A549 (cell line): ENCODE measurements at regions not wholly inside any gene's neighbourhood (a gene's known extent, or its start where the extent isn't known, plus 50 kb on each side); places are given as distances from the start of the nearest gene placed in this dataset.

ENCODE experiments used
- ATAC-seq, 2 experiments: fragments of 200-7000 bp in 1 of 2; fragments of >200 bp in 1 of 2; cut with Nextera tagmentation in 1 of 2; cut with Tn5 transposase in 1 of 2; 3 replicates each; pipeline versions ENCODE4 v1.8.0 to v1.9.1; 2018 to 2020; ENCODE audit warnings: mild to moderate bottlenecking in 1 of 2, moderate library complexity in 1 of 2
- CTCF ChIA-PET: fragments of 300-600 bp; sonication (Branson Sonifier 250); formaldehyde crosslinking; extraction: SDS; loops from one replicate; lab custom pipeline; 2021; ENCODE audit warnings: antibody characterized with exemption, inconsistent platforms; lab: Yijun Ruan, JAX
- POLR2A ChIA-PET: fragments of 350-600 bp; formaldehyde crosslinking; extraction: SDS; loops from one replicate; lab custom pipeline; 2021; ENCODE audit warnings: antibody characterized with exemption, inconsistent platforms; lab: Yijun Ruan, JAX
- DNase-seq, 2 experiments: peaks; one replicate each; pipeline versions ENCODE4 v3.0.0 to v3.0.0-alpha.2; 2011 to 2016; ENCODE audit warnings: low read depth in 1 of 2, low spot score in 1 of 2
- FAIRE-seq: peaks from 2 replicates; lab custom pipeline; 2011; peaks lifted over from hg19 to GRCh38; lab: Jason Lieb, UNC
- H3K27ac ChIP-seq, 2 experiments: fragments of >200 bp; sonication (Bioruptor Twin); formaldehyde crosslinking; 3 replicates each; pipeline ENCODE4 v1.5.1; 2016 to 2017
- H3K4me1 ChIP-seq: fragments of >200 bp; sonication (Bioruptor Twin); formaldehyde crosslinking; 3 replicates; pipeline ENCODE4 v1.6.1; 2016
- H3K4me2 ChIP-seq: fragments of >200 bp; sonication (Bioruptor Twin); formaldehyde crosslinking; 3 replicates; pipeline ENCODE4 v1.6.1; 2016
- H3K4me3 ChIP-seq: fragments of >200 bp; sonication (Bioruptor Twin); formaldehyde crosslinking; 3 replicates; pipeline ENCODE4 v1.5.1; 2016
- H3K9me3 ChIP-seq: fragments of >200 bp; sonication (Bioruptor Twin); formaldehyde crosslinking; 3 replicates; pipeline ENCODE4 v1.6.1; 2016
- ATOH8 ChIP-seq: fragments of 250-450 bp; sonication (Bioruptor Pico); IDR thresholded peaks from 2 replicates; pipeline ENCODE4 v1.5.0; 2020; ENCODE audit warnings: low read depth, mild to moderate bottlenecking, moderate library complexity
- BCL3 ChIP-seq: fragments of >200 bp; sonication (Bioruptor Twin); formaldehyde crosslinking; IDR thresholded peaks from 3 replicates; pipeline ENCODE4 v1.6.1; 2016
- BHLHE40 ChIP-seq: IDR thresholded peaks from 2 replicates; pipeline ENCODE4 v1.6.1; 2012; ENCODE audit warnings: low read depth, low read length, inconsistent platforms
- CTCF ChIP-seq: fragments of >200 bp; sonication (Bioruptor Twin); formaldehyde crosslinking; IDR thresholded peaks from 3 replicates; pipeline ENCODE4 v1.5.1; 2016
- ELK1 ChIP-seq: fragments of 150-350 bp; IDR thresholded peaks from 2 replicates; pipeline ENCODE4 v1.6.1; 2014; ENCODE audit warnings: low read depth, mild to moderate bottlenecking, low read length
- ESRRA ChIP-seq: fragments of 150-350 bp; IDR thresholded peaks from 2 replicates; pipeline ENCODE4 v1.6.1; 2014; ENCODE audit warnings: mild to moderate bottlenecking, low read length, borderline replicate concordance
- FOSL2 ChIP-seq, 2 experiments: fragments of 450-650 bp in 1 of 2; fragments of >200 bp in 1 of 2; sonication (Bioruptor Twin) in 1 of 2; formaldehyde crosslinking; IDR thresholded peaks; 2 replicates each; pipeline versions ENCODE4 v1.5.0 to v1.6.1; 2016 to 2020; ENCODE audit warnings: mild to moderate bottlenecking in 1 of 2, moderate library complexity in 1 of 2
- GATA3 ChIP-seq: IDR thresholded peaks from 2 replicates; pipeline ENCODE4 v1.6.1; 2012; ENCODE audit warnings: borderline replicate concordance
- HES2 ChIP-seq: fragments of >200 bp; sonication (Bioruptor Twin); formaldehyde crosslinking; IDR thresholded peaks from 2 replicates; pipeline ENCODE4 v1.6.1; 2016
- HMGXB4 ChIP-seq: fragments of 250-450 bp; sonication (Bioruptor Pico); IDR thresholded peaks from 2 replicates; pipeline ENCODE4 v1.5.0; 2021; ENCODE audit warnings: mild to moderate bottlenecking, moderate library complexity, borderline replicate concordance
- HOXB13 ChIP-seq: fragments of 250-450 bp; sonication (Bioruptor Pico); IDR thresholded peaks from 2 replicates; pipeline ENCODE4 v1.5.0; 2020; ENCODE audit warnings: low read depth, mild to moderate bottlenecking, moderate library complexity
- KDM1A ChIP-seq: fragments of 200-600 bp; sonication (generic); IDR thresholded peaks from 2 replicates; pipeline ENCODE4 v1.6.1; 2016; ENCODE audit warnings: low read depth, mild to moderate bottlenecking
- MAX ChIP-seq: IDR thresholded peaks from 2 replicates; pipeline ENCODE4 v1.6.1; 2012
- NPAS2 ChIP-seq: fragments of 250-450 bp; sonication (Bioruptor Pico); IDR thresholded peaks from 2 replicates; pipeline ENCODE4 v1.8.0; 2022; ENCODE audit warnings: mild to moderate bottlenecking, moderate library complexity, borderline replicate concordance
- PBX3 ChIP-seq: IDR thresholded peaks from 2 replicates; pipeline ENCODE4 v1.6.1; 2012
- RNF2 ChIP-seq: fragments of 200-600 bp; sonication (generic); IDR thresholded peaks from 2 replicates; pipeline ENCODE4 v1.6.1; 2016; ENCODE audit warnings: low read depth, mild to moderate bottlenecking, antibody characterized with exemption, moderate library complexity, borderline replicate concordance
- SREBF2 ChIP-seq: fragments of 450-650 bp; IDR thresholded peaks from 2 replicates; pipeline ENCODE4 v1.6.1; 2014; ENCODE audit warnings: mild to moderate bottlenecking, moderate library complexity
- TP53 ChIP-seq: fragments of 250-450 bp; sonication (Bioruptor Pico); IDR thresholded peaks from 2 replicates; pipeline ENCODE4 v1.5.0; 2021; ENCODE audit warnings: mild to moderate bottlenecking, moderate library complexity
- ZSCAN20 ChIP-seq: fragments of 250-450 bp; sonication (Bioruptor Pico); IDR thresholded peaks from 2 replicates; pipeline ENCODE4 v1.8.0; 2022; ENCODE audit warnings: mild to moderate bottlenecking, moderate library complexity
- WGBS: methylation state at CpG from one replicate; pipeline ENCODE4 v1.1.6; 2017; ENCODE audit errors: missing lambda C conversion rate; 5-methylcytosine and 5-hydroxymethylcytosine counted together

- CTCF ChIA-PET, result interaction anchor here (1.1 to 1.3 kb wide), 2 partner anchors 18 to 26 kb away, joined by 3 read pairs; no protein-coding TSS in a partner anchor
- ATAC-seq (peak; percentile 86 to 87), DNase-seq (peak; percentile 17 to 48), FAIRE-seq (no peak)
- 30% methylated on average over 21 of the region's 21 CpGs for whole genome bisulfite sequencing
- Histone ChIP-seq H3K9me3 (no peaks in the 10 kb centered on the region), H3K4me1 (no peaks in the 10 kb centered on the region), H3K27ac (peak overlapping the region in 1 of 2 experiments; percentile 51; a peak in 2 of 6 replicates), H3K4me3 (no peak overlapping the region), H3K4me2 (peak overlapping the region; percentile 54)
- POLR2A ChIA-PET, result no interaction called here
- TF ChIP-seq CTCF, result no peak
- no peak for TF ChIP-seq SREBF2
- no peak for TF ChIP-seq FOSL2 (IDR thresholded peaks at IDR 0.05)
- no peak for TF ChIP-seq FOSL2 (CRISPR knock-in tag; IDR thresholded peaks at IDR 0.05)
- TF ChIP-seq ELK1, result no peak
- TF ChIP-seq GATA3, result no peak
- no peak for TF ChIP-seq TP53
- no peak for TF ChIP-seq KDM1A
- no peak for TF ChIP-seq MAX
- TF ChIP-seq HES2, result no peak
- no peak for TF ChIP-seq HMGXB4 (CRISPR knock-in tag)
- no peak for TF ChIP-seq ZSCAN20 (CRISPR knock-in tag)
- no peak for TF ChIP-seq RNF2
- no peak for TF ChIP-seq PBX3
- no peak for TF ChIP-seq ATOH8
- no peak for TF ChIP-seq NPAS2 (CRISPR knock-in tag)
- no peak for TF ChIP-seq HOXB13
- TF ChIP-seq BHLHE40, result no peak
- no peak for TF ChIP-seq BCL3
- TF ChIP-seq ESRRA, result no peak
Observed at GRCh38 chr13:106376401-106377112, 158.9 kb downstream of the EFNB2 start.
